Lung (tissue), 11 donors: ENCODE measurements at regions not wholly inside any gene's neighbourhood (a gene's known extent, or its start where the extent isn't known, plus 50 kb on each side); places are given as distances from the start of the nearest gene placed in this dataset.

Experiments
- ATAC-seq: fragments of 200-7000 bp; cut with Tn5 transposase; one replicate; pipeline ENCODE4 v1.9.1; 2020; ENCODE audit warnings: moderate number of reproducible peaks; ENCODE audit not compliant: insufficient read depth, low FRiP score
- DNase-seq, 3 donors: peaks; one replicate each; pipeline ENCODE4 v3.0.0-alpha.2; 2013 to 2017
- H3K27ac ChIP-seq, 2 donors: one replicate each; pipeline ENCODE4 v1.5.1; 2013; ENCODE audit warnings: mild to moderate bottlenecking in 2 of 2, moderate library complexity in 2 of 2, control low read depth in 1 of 2, inconsistent platforms in 1 of 2, low read depth in 1 of 2, low read length in 1 of 2
- H3K27me3 ChIP-seq, 3 donors: one replicate each; pipeline ENCODE4 v1.5.1; 2013; ENCODE audit warnings: low read length in 2 of 3; ENCODE audit not compliant: control insufficient read depth in 3 of 3, insufficient read depth in 3 of 3
- H3K36me3 ChIP-seq, 4 donors: one replicate each; pipeline ENCODE4 v1.5.1; 2013; ENCODE audit warnings: low read length in 4 of 4, mild to moderate bottlenecking in 1 of 4, moderate library complexity in 1 of 4; ENCODE audit not compliant: control insufficient read depth in 4 of 4, insufficient read depth in 4 of 4
- H3K4me1 ChIP-seq, 5 donors: one replicate each; pipeline ENCODE4 v1.5.1; 2013; ENCODE audit warnings: low read length in 5 of 5, mild to moderate bottlenecking in 2 of 5, moderate library complexity in 1 of 5; ENCODE audit not compliant: control insufficient read depth in 5 of 5, insufficient read depth in 5 of 5
- H3K4me3 ChIP-seq: one replicate; pipeline ENCODE4 v1.5.1; 2013; ENCODE audit warnings: mild to moderate bottlenecking, control low read depth, moderate library complexity
- H3K9ac ChIP-seq, 2 donors: one replicate each; pipeline ENCODE4 v1.5.1; 2013; ENCODE audit warnings: low read length in 2 of 2, control low read depth in 1 of 2; ENCODE audit not compliant: insufficient read depth in 1 of 2
- H3K9me3 ChIP-seq, 4 donors: one replicate each; pipeline ENCODE4 v1.5.1; 2013; ENCODE audit warnings: low read length in 3 of 4, mild to moderate bottlenecking in 1 of 4, moderate library complexity in 1 of 4; ENCODE audit not compliant: control insufficient read depth in 4 of 4, insufficient read depth in 3 of 4
- CTCF ChIP-seq: IDR thresholded peaks from 2 replicates; pipeline ENCODE4 v1.5.1; 2012; ENCODE audit warnings: mild to moderate bottlenecking; ENCODE audit errors: control extremely low read depth, extremely low read depth
- WGBS, 2 donors: extraction: QIAGEN DNeasy Blood & Tissue Kit; methylation state at CpG; one replicate each; pipeline ENCODE4 v1.1.7; 2013; 5-methylcytosine and 5-hydroxymethylcytosine counted together
- donor health status: control.
- donor health status: control.
- donor health status: Bipolar disorder and iron deficiency.
- donor health status: healthy.
- donor health status: DM: yes; HTN: yes; CAD: no.

DNA sequence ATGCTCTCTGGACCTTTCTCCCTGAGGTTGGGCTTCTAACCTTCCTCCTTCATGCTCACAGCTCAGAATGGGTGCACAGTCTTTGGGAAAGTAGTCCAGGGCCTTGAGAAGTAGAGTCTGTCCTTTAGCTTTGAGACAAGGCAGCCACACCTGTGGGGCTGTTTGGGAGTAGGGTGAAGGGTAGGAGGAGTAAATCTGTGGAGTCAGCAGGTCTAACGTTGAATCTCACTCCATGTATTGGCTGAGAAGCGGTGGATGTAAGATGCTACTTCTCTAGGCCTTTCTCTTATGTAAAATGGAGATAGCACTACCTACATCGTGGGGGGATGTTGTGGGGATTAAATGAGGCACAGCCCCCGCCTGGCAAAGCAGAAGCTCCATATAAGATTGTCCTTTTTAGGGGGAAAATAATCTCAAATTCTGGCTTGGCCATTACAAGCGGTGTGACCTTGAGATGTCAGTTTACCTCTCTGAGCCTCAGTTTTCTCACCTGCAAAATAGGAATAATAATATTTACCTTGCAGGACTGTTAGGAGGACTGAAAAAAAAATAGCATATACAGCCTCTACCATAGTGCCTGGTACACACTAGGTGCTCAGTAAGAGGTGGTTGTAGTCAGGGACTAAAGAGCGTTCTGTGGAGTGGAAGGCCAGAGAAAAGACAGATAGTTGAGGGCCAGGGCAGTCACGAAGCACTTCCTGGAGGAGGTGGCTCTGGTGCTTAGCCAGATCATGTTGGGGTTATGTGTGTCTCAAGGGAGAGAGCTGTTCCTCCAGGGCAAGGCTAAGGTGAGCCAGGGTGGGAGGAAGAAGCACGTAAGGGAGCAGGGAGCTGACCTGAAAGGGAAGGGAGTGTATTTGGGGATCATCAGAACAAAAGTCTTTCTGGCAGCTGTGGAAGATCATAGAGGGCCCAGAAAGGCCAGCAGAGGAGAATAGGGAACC is 82.8 kb upstream of the MRPS22 start:
- ATAC-seq: no peak
- H3K9me3 ChIP-seq: no peaks in the 10 kb centered on the region
- TF ChIP-seq CTCF: no peak
- peaks cover 0 to 25% (median 0%) of the 10 kb centered on the region in 5 donors for H3K4me1 ChIP-seq
- H3K9ac ChIP-seq: no peak overlapping the region
- H3K4me3 ChIP-seq: no peak overlapping the region
- no peaks in the 10 kb centered on the region for H3K36me3 ChIP-seq
- no peak overlapping the region for H3K27ac ChIP-seq
- H3K27me3 ChIP-seq: no peaks in the 10 kb centered on the region
- DNase-seq: no peak
- WGBS, 2 donors: 79 to 87% methylated on average over 8 of the region's 8 CpGs

DNA sequence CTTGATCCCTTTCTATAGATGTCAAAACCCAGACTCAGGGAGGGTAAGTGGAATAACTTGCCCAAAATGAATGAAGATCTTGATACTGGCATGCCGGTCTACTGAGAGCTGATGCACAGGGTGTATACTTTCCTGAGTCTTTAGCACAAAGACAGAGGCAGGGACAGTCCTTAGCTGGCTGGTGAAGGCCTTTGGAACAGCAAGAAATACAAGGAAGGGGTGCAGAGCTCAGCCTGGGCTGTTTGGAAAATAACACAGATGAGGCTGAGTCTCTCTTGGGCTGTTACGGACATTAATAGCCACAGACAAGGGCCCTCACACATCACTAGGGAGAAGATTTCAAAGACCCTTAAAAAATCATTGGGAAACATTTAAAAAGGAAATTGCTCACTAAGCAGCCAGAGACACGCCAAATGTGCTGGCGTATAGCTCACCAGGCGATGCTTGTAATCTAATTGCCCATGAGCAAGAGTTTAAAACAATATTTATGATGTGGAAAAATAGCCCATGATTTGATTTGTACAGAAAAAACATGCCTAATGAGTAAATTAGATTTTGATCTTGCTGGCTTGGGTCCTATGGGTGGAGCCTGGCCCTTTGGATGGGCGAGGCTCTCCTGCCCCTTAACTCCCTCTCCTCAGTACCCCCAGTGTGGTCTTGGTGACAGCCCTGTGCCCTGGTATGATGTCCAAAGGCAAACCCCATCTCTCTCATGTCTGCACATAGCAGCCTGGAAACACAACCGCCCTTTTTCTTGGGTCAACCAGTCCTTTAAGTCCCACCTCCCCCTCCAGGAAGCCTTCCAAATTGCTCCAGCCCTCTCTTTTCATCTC is 81.8 kb upstream of the MRPS22 start:
- Histone ChIP-seq H3K9me3 (no peaks in the 10 kb centered on the region), H3K27ac (no peak overlapping the region), H3K4me3 (no peak overlapping the region), H3K9ac (no peak overlapping the region), H3K36me3 (no peaks in the 10 kb centered on the region), H3K27me3 (no peaks in the 10 kb centered on the region), H3K4me1 (peaks cover 0 to 25% (median 0%) of the 10 kb centered on the region in 5 donors)
- DNase-seq: peak; percentile 28 to 86 (median 70)
- TF ChIP-seq CTCF: no peak
- ATAC-seq: no peak
- WGBS, 2 donors: 82 to 86% methylated on average over 7 of the region's 7 CpGs

DNA sequence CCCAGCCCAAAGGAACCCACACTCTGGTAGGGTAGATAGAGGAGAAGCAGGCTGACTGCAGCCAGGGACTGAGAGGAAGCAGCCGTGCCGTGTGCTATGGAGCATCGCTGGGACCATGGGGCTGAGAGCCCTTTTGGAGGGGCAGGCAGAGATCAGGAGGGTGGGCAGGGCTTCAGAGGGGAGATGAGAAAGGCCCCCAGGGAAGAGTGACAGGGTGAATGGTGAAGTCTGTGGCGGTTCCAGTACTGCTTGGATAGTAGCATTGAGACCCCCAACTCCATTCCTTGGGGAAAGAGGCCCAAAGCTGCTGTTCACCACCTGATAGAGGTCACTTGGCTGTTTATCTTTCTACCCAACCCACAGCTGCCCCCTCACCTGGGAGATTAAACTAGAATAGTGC is 80.0 kb upstream of the MRPS22 start:
- no peak for TF ChIP-seq CTCF
- Histone ChIP-seq H3K4me3 (no peak overlapping the region), H3K9me3 (no peaks in the 10 kb centered on the region), H3K9ac (no peak overlapping the region), H3K27me3 (no peaks in the 10 kb centered on the region), H3K4me1 (peaks cover 0 to 25% (median 0%) of the 10 kb centered on the region in 5 donors), H3K27ac (no peak overlapping the region), H3K36me3 (no peaks in the 10 kb centered on the region)
- no peak for ATAC-seq
- 93 to 95% methylated on average over 4 of the region's 4 CpGs for WGBS, 2 donors
- no peak for DNase-seq
